ENCODE measurements at regions not wholly inside any gene's neighbourhood (a gene's known extent, or its start where the extent isn't known, plus 50 kb on each side); places are given as distances from the start of the nearest gene placed in this dataset.
A peak's percentile ranks its signal among the peaks of the same experiment; 100 is the strongest.

GRCh38 chr13:34349091-34349722 lies 531.3 kb downstream of the RFC3 start:
- POLR2A ChIA-PET (ENCODE audit: unreplicated experiment) = no interaction called here
- Histone ChIP-seq H4K20me1 (ENCODE audit: insufficient read depth, low read length) (peaks cover 3% of the 10 kb centered on the region; the same call in 1 of the 2 replicates), H3K27ac (ENCODE audit: insufficient read depth, low read length) (no peak overlapping the region), H4K5ac (ENCODE audit: low read depth, low read length) (no peak overlapping the region), H2AK5ac (ENCODE audit: low read depth, low read length) (peak overlapping the region; percentile 56; the same call in 1 of the 2 replicates), H3K23ac (ENCODE audit: low read depth, low read length) (no peak overlapping the region), H4K91ac (ENCODE audit: insufficient read depth, low read depth, low read length) (no peak overlapping the region), H2AFZ (replicated peaks; ENCODE audit: low read length, poor library complexity) (no peak overlapping the region), H3K27me3 (ENCODE audit: control insufficient read depth, insufficient read depth, low read length) (peaks cover 3% of the 10 kb centered on the region; the same call in 1 of the 2 replicates), H4K8ac (ENCODE audit: low read depth in 2 of 2, low read length in 2 of 2) (no peak overlapping the region), H3K56ac (ENCODE audit: extremely low read depth, insufficient read depth, low read length) (no peak overlapping the region), H2BK15ac (ENCODE audit: low read depth, low read length) (no peak overlapping the region), H3K4me1 (ENCODE audit: control insufficient read depth, insufficient read depth, low read length) (peaks cover 2% of the 10 kb centered on the region; the same call in 1 of the 2 replicates), H2BK120ac (ENCODE audit: low read depth, low read length) (peak overlapping the region; percentile 37), H3K36me3 (ENCODE audit: control insufficient read depth, insufficient read depth, low read length) (no peaks in the 10 kb centered on the region), H3K4me2 (ENCODE audit: low read depth, low read length) (no peak overlapping the region; the same call in 1 of the 2 replicates), H3K14ac (replicated peaks; ENCODE audit: low read depth, low read length) (peak overlapping the region; percentile 68), H3K4ac (ENCODE audit: low read depth, low read length) (peak overlapping the region; percentile 50), H3K9me3 (ENCODE audit: control insufficient read depth, insufficient read depth, low read length) (no peaks in the 10 kb centered on the region), H2BK5ac (ENCODE audit: low read depth, low read length, poor library complexity, severe bottlenecking) (no peak overlapping the region), H2BK20ac (ENCODE audit: low read depth, low read length) (peak overlapping the region; percentile 27), H3K9ac (ENCODE audit: low read depth, low read length) (no peak overlapping the region), H3K4me3 (ENCODE audit: insufficient read depth, low read depth, low read length) (no peak overlapping the region), H3K79me1 (ENCODE audit: low read depth in 1 of 2, low read length in 2 of 2) (no peaks in the 10 kb centered on the region), H3K18ac (ENCODE audit: low read depth, low read length) (no peak overlapping the region), H3K9me1 (ENCODE audit: insufficient read depth, low read length) (peaks cover 7% of the 10 kb centered on the region), H2AK9ac (replicated peaks; ENCODE audit: low read depth, low read length, poor library complexity) (no peak overlapping the region)
- in situ Hi-C loops (cut with MboI; ENCODE audit: low sequenced_read_pairs) = no loop called here
- DNase-seq (peak; percentile 89), ATAC-seq (ENCODE audit: low read depth) (peak; percentile 62)
- CTCF ChIA-PET = interaction anchor here (0.6 to 1.1 kb wide), 2 partner anchors 17 to 216 kb away, joined by 3 read pairs; no protein-coding TSS in a partner anchor
- intact Hi-C loops (cut with micrococcal nuclease) = no loop called here
- dilution Hi-C loops (cut with HindIII; ENCODE audit: low sequenced_read_pairs, unreplicated experiment) = no loop called here
- no CpG with 5 or more reads among the region's 1 CpG for WGBS, 2 experiments (ENCODE audit: extremely low coverage in 2 of 2, insufficient read length in 1 of 2)
- peak; percentile 19; the same call in 1 of the 2 replicates for TF ChIP-seq CEBPB (IDR thresholded peaks at IDR 0.05; ENCODE audit: low read depth, low read length)
- no peak for TF ChIP-seq MXI1 (IDR thresholded peaks at IDR 0.05; ENCODE audit: borderline replicate concordance, low read depth, low read length)
- TF ChIP-seq USF2 (IDR thresholded peaks at IDR 0.05; ENCODE audit: low read depth, low read length) = no peak
- no peak for TF ChIP-seq CTCF (conservative IDR thresholded peaks at IDR 0.05; ENCODE audit: low read depth, low read length)
- TF ChIP-seq RAD21 (IDR thresholded peaks at IDR 0.05; ENCODE audit: low read length) = no peak
- no peak for TF ChIP-seq POLR2A (IDR thresholded peaks at IDR 0.05; ENCODE audit: low read depth, low read length)
- TF ChIP-seq MAZ (IDR thresholded peaks at IDR 0.05; ENCODE audit: borderline replicate concordance, low read depth, low read length) = no peak
- TF ChIP-seq RFX5 (IDR thresholded peaks at IDR 0.05; ENCODE audit: low read depth, low read length) = no peak
- no peak for TF ChIP-seq MAFK (IDR thresholded peaks at IDR 0.05; ENCODE audit: low read depth, low read length)
- TF ChIP-seq NFE2L2 (IDR thresholded peaks at IDR 0.05; ENCODE audit: low read depth, low read length) = peak; percentile 49
- no peak for TF ChIP-seq SMC3 (IDR thresholded peaks at IDR 0.05; ENCODE audit: low read depth, low read length)
- no peak for TF ChIP-seq CHD1 (IDR thresholded peaks at IDR 0.05; ENCODE audit: low read depth, low read length)
- TF ChIP-seq FOS (IDR thresholded peaks at IDR 0.05; ENCODE audit: low read depth, low read length) = 0 out of 2 replicates have a peak, but pooled peaks have one; percentile 10
- TF ChIP-seq BHLHE40 (IDR thresholded peaks at IDR 0.05; ENCODE audit: low read depth, low read length) = no peak
- no peak for TF ChIP-seq RCOR1 (IDR thresholded peaks at IDR 0.05; ENCODE audit: insufficient replicate concordance, low read length)
- TF ChIP-seq ELK1 (IDR thresholded peaks at IDR 0.05; ENCODE audit: borderline replicate concordance, low read depth, low read length) = no peak
- BruUV-seq (replicated peaks) = no TSS peak

Data from IMR-90 (cell line).